Adrenal gland (tissue), 9 donors: ENCODE measurements at regions not wholly inside any gene's neighbourhood (a gene's known extent, or its start where the extent isn't known, plus 50 kb on each side); places are given as distances from the start of the nearest gene placed in this dataset.

Experiments
- DNase-seq, 7 donors: peaks; one replicate each; pipeline ENCODE4 v3.0.0-alpha.2; 2019 to 2020
- H3K27ac ChIP-seq, 5 donors: fragments of 200-600 bp; sonication (generic) in 4 of 5; 1 replicate in 3 of 5; 2 replicates in 2 of 5; pipeline versions ENCODE4 v1.5.1 to v1.8.0; 2016 to 2020; ENCODE audit warnings: mild to moderate bottlenecking in 1 of 5
- H3K27me3 ChIP-seq: fragments of 200-600 bp; 2 replicates; pipeline ENCODE4 v1.8.0; 2021
- H3K36me3 ChIP-seq, 2 donors: fragments of 200-600 bp; replicated peaks in 1 of 2; 1 replicate in 1 of 2; 2 replicates in 1 of 2; pipeline versions ENCODE4 v1.5.1 to v1.8.0; 2018 to 2022
- H3K4me1 ChIP-seq, 2 donors: fragments of 200-600 bp; replicated peaks in 1 of 2; 1 replicate in 1 of 2; 2 replicates in 1 of 2; pipeline versions ENCODE4 v1.5.1 to v1.8.0; 2018 to 2021
- H3K4me3 ChIP-seq, 4 donors: fragments of 200-600 bp; sonication (generic) in 3 of 4; one replicate each; pipeline ENCODE4 v1.5.1; 2016 to 2018
- H3K9me3 ChIP-seq, 3 donors: fragments of 200-600 bp; sonication (generic) in 1 of 3; replicated peaks in 1 of 3; 1 replicate in 2 of 3; 2 replicates in 1 of 3; pipeline versions ENCODE4 v1.5.1 to v1.8.0; 2016 to 2021
- CTCF ChIP-seq, 6 experiments: fragments of 450-650 bp in 4 of 6; fragments of 200-600 bp in 2 of 6; sonication (generic) in 1 of 6; IDR thresholded peaks; 1 replicate in 5 of 6; 2 replicates in 1 of 6; pipeline versions ENCODE4 v1.5.1 to v1.8.0; 2016 to 2021; ENCODE audit warnings: antibody characterized with exemption in 6 of 6, mild to moderate bottlenecking in 2 of 6, moderate library complexity in 1 of 6
- POLR2A ChIP-seq, 2 donors: fragments of 450-650 bp; IDR thresholded peaks; one replicate each; pipeline ENCODE4 v1.6.1; 2017; ENCODE audit warnings: antibody characterized with exemption in 2 of 2, mild to moderate bottlenecking in 2 of 2, moderate library complexity in 1 of 2
- WGBS, 4 donors: extraction: QIAGEN DNeasy Blood & Tissue Kit in 2 of 4; methylation state at CpG; one replicate each; pipeline versions ENCODE4 v1.1.5 to v1.1.7; 2013 to 2017; 5-methylcytosine and 5-hydroxymethylcytosine counted together
- intact Hi-C, 2 donors: fragments of 100-400 bp; cut with DNase I; formaldehyde crosslinking; loops; one replicate each; pipeline versions ENCODE4 v1.14.1 to v1.15.0; 2022 to 2023
- donor health status: healthy with polysubstance abuse.
- donor health status: Bipolar disorder and iron deficiency.
- donor health status: DM: yes; HTN: yes; CAD: no.
- donor health status: DM: no; HTN: no; CAD: no.
- donor health status: DM: no; HTN: no; CAD: no.

GRCh38 chr6:15754035-15754705 lies 91.3 kb upstream of the DTNBP1 start:
- intact Hi-C loops = no loop called here
- 81 to 91% (median 86%) methylated on average over 3 to 5 of the region's 5 CpGs for WGBS, 4 donors
- H3K36me3 ChIP-seq = no peaks in the 10 kb centered on the region

GRCh38 chr6:15752820-15753219 lies 90.0 kb upstream of the DTNBP1 start:
- TF ChIP-seq POLR2A (IDR thresholded peaks at IDR 0.05) (no peak), CTCF (IDR thresholded peaks at IDR 0.05) (peak in 5 of 6 experiments; percentile 7 to 35 (median 18))
- H3K27me3 ChIP-seq = no peaks in the 10 kb centered on the region
- 40 to 67% (median 63%) methylated on average over 3 of the region's 3 CpGs for WGBS, 4 donors
- H3K27ac ChIP-seq = no peak overlapping the region
- DNase-seq = peak in 4 of 7 donors; percentile 14 to 34 (median 29)
- H3K4me3 ChIP-seq = no peak overlapping the region
- H3K4me1 ChIP-seq = peaks cover 0 to 5% of the 10 kb centered on the region in 2 donors
- intact Hi-C loops = no loop called here
- H3K9me3 ChIP-seq = no peaks in the 10 kb centered on the region
- no peaks in the 10 kb centered on the region for H3K36me3 ChIP-seq

More at GRCh38 chr6:15754035-15754705, 91.3 kb upstream of the DTNBP1 start:
- no peak for DNase-seq
- Histone ChIP-seq H3K9me3 (no peaks in the 10 kb centered on the region), H3K4me3 (no peak overlapping the region), H3K4me1 (peaks cover 0 to 5% of the 10 kb centered on the region in 2 donors), H3K27ac (no peak overlapping the region), H3K27me3 (no peaks in the 10 kb centered on the region)
- TF ChIP-seq CTCF (IDR thresholded peaks at IDR 0.05) (no peak), POLR2A (IDR thresholded peaks at IDR 0.05) (no peak)

- intact Hi-C loops = no loop called here
- H3K4me1 ChIP-seq = peaks cover 0 to 5% of the 10 kb centered on the region in 2 donors
- no peak for DNase-seq
These were observed 89.0 kb upstream of the DTNBP1 start for GRCh38 chr6:15751721-15752350.

GRCh38 chr6:15748341-15748740 lies 85.5 kb upstream of the DTNBP1 start:
- H3K4me1 ChIP-seq = no peaks in the 10 kb centered on the region
- no peak for DNase-seq
- no peaks in the 10 kb centered on the region for H3K27me3 ChIP-seq
- no peak overlapping the region for H3K27ac ChIP-seq
- no peak overlapping the region for H3K4me3 ChIP-seq
- no peaks in the 10 kb centered on the region for H3K36me3 ChIP-seq
- 82 to 93% (median 90%) methylated on average over 4 of the region's 4 CpGs for WGBS, 4 donors
- intact Hi-C loops = no loop called here
- no peak for TF ChIP-seq CTCF (IDR thresholded peaks at IDR 0.05)
- no peak for TF ChIP-seq POLR2A (IDR thresholded peaks at IDR 0.05)
- H3K9me3 ChIP-seq = no peaks in the 10 kb centered on the region

More at GRCh38 chr6:15751721-15752350, 89.0 kb upstream of the DTNBP1 start:
- no peak for TF ChIP-seq CTCF (IDR thresholded peaks at IDR 0.05)
- no peak for TF ChIP-seq POLR2A (IDR thresholded peaks at IDR 0.05)
- 62 to 77% (median 71%) methylated on average over 3 of the region's 3 CpGs for WGBS, 4 donors
- no peaks in the 10 kb centered on the region for H3K36me3 ChIP-seq
- no peaks in the 10 kb centered on the region for H3K27me3 ChIP-seq
- H3K4me3 ChIP-seq = no peak overlapping the region
- H3K9me3 ChIP-seq = no peaks in the 10 kb centered on the region
- H3K27ac ChIP-seq = no peak overlapping the region
